Right lobe of liver (tissue), 6 donors: ENCODE measurements at regions not wholly inside any gene's neighbourhood (a gene's known extent, or its start where the extent isn't known, plus 50 kb on each side); places are given as distances from the start of the nearest gene placed in this dataset.

Experiments used
- ATAC-seq, 4 donors: fragments of 200-7000 bp; cut with Tn5 transposase; one replicate each; pipeline ENCODE4 v1.9.1; 2020; ENCODE audit warnings: mild to moderate bottlenecking in 4 of 4, moderate library complexity in 4 of 4
- DNase-seq, 3 donors: peaks; one replicate each; pipeline ENCODE4 v3.0.0-alpha.2; 2020
- H3K27ac ChIP-seq, 3 donors: fragments of 200-600 bp; one replicate each; pipeline ENCODE4 v1.8.0; 2022
- H3K27me3 ChIP-seq, 2 donors: fragments of 200-600 bp; one replicate each; pipeline ENCODE4 v1.8.0; 2022
- H3K36me3 ChIP-seq, 4 donors: fragments of 200-600 bp; sonication (generic) in 1 of 4; one replicate each; pipeline versions ENCODE4 v1.5.1 to v1.8.0; 2017 to 2022; ENCODE audit warnings: control low read depth in 1 of 4
- H3K4me1 ChIP-seq, 4 donors: fragments of 200-600 bp; sonication (generic) in 1 of 4; one replicate each; pipeline versions ENCODE4 v1.5.1 to v1.8.0; 2017 to 2022; ENCODE audit warnings: control low read depth in 1 of 4
- H3K4me3 ChIP-seq, 3 donors: fragments of 200-600 bp; one replicate each; pipeline ENCODE4 v1.8.0; 2022
- H3K9me3 ChIP-seq, 4 donors: fragments of 200-600 bp; sonication (generic) in 1 of 4; one replicate each; pipeline versions ENCODE4 v1.5.1 to v1.8.0; 2017 to 2022; ENCODE audit warnings: control low read depth in 1 of 4
- CTCF ChIP-seq, 4 donors: fragments of 200-600 bp in 3 of 4; fragments of 450-650 bp in 1 of 4; IDR thresholded peaks; one replicate each; pipeline versions ENCODE4 v1.5.1 to v1.8.0; 2016 to 2022; ENCODE audit warnings: antibody characterized with exemption in 4 of 4, mild to moderate bottlenecking in 2 of 4
- POLR2A ChIP-seq: fragments of 450-650 bp; IDR thresholded peaks from one replicate; pipeline ENCODE4 v1.6.1; 2017; ENCODE audit warnings: antibody characterized with exemption, mild to moderate bottlenecking
- WGBS: methylation state at CpG from one replicate; pipeline ENCODE4 v1.1.6; 2018; ENCODE audit warnings: low coverage, low lambda C conversion rate; ENCODE audit not compliant: insufficient coverage; ENCODE audit errors: missing lambda C conversion rate; 5-methylcytosine and 5-hydroxymethylcytosine counted together
- intact Hi-C, 2 donors: fragments of 100-400 bp; cut with DNase I; formaldehyde crosslinking; loops; one replicate each; pipeline versions ENCODE4 v1.11.2 to v1.14.1; 2022
- donor health status: DM: no; HTN: yes; CAD: no.
- donor health status: DM: no; HTN: no; CAD: no.
- donor health status: DM: no; HTN: no; CAD: no.
- donor health status: DM: no; HTN: yes; CAD: no.
- donor health status: DM: no; HTN: yes; CAD: no.

DNA sequence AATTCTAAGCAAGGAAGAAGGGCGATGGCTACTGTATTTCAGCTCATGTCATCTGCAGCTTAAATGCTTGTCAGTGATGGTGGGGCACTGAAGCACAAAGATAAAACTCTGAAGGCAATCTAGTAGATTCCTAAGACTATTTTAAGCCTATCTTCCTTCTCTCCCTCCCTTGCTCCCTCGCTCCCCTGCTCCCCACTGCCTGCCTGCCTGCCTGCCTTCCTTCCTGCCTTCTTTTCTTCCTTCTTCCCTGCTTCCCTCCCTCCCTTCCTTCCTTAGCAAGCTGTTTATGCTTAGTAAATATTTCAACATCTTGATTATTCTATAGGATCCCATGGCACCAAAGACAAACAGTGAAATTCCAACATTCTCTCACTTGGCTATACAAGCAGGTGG is 99.6 kb downstream of the OXSM start:
- Histone ChIP-seq H3K27ac (no peak overlapping the region), H3K9me3 (no peaks in the 10 kb centered on the region), H3K4me3 (no peak overlapping the region), H3K4me1 (no peaks in the 10 kb centered on the region), H3K27me3 (no peaks in the 10 kb centered on the region), H3K36me3 (no peaks in the 10 kb centered on the region)
- no peak for TF ChIP-seq POLR2A
- TF ChIP-seq CTCF (IDR thresholded peaks at IDR 0.05): no peak
- intact Hi-C loops: no loop called here
- DNase-seq: no peak
- no peak for ATAC-seq
- 61% methylated on average over 2 of the region's 2 CpGs for WGBS

DNA sequence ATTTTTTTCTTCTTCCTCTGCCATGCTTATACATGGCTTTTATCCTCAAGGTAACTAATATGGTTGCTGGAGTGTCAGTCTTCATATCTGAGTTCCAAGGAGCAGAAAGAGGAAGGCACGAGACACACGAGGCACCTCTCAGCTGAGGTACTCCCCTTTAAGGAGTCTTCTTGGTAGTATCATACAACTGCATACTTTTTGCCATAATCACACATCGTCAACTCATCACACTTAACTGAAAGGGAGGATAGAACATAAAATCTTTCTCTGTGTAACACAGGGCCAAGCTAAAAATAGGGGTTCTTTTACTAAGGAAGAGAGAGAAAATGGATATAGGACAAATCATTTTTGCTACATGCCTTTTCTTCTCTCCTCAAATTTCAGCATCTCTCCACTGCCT is 104.2 kb downstream of the OXSM start:
- ATAC-seq: no peak
- intact Hi-C loops: no loop called here
- no peak for DNase-seq
- Histone ChIP-seq H3K4me1 (no peaks in the 10 kb centered on the region), H3K36me3 (no peaks in the 10 kb centered on the region), H3K27me3 (no peaks in the 10 kb centered on the region), H3K4me3 (no peak overlapping the region), H3K27ac (no peak overlapping the region), H3K9me3 (no peaks in the 10 kb centered on the region)
- WGBS: 58% methylated on average over 3 of the region's 3 CpGs
- TF ChIP-seq CTCF (IDR thresholded peaks at IDR 0.05): no peak
- TF ChIP-seq POLR2A: no peak

DNA sequence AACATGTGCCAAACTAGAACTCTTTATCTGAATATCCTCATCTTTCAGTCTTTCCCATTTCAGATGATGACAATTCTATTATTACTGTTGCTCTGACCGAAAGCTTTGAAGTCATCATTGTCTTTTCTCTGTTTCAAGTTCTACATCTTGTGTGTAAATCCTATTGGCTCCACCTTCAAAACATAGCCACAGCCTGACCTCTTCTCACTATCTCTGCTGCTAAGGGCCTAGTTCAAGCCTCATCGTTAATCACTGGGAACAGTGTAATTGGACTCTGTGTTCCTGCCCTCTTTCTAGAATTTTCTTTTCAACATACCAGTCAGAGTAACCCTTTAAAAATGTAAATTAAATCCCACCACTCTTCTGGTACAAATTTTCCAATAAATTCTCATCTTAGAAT is 105.1 kb downstream of the OXSM start:
- Histone ChIP-seq H3K9me3 (no peaks in the 10 kb centered on the region), H3K36me3 (no peaks in the 10 kb centered on the region), H3K27ac (no peak overlapping the region), H3K4me3 (no peak overlapping the region), H3K4me1 (no peaks in the 10 kb centered on the region), H3K27me3 (no peaks in the 10 kb centered on the region)
- intact Hi-C loops: no loop called here
- ATAC-seq (no peak), DNase-seq (no peak)
- 79% methylated on average over 2 of the region's 2 CpGs for WGBS
- TF ChIP-seq CTCF (IDR thresholded peaks at IDR 0.05) (no peak), POLR2A (no peak)

DNA sequence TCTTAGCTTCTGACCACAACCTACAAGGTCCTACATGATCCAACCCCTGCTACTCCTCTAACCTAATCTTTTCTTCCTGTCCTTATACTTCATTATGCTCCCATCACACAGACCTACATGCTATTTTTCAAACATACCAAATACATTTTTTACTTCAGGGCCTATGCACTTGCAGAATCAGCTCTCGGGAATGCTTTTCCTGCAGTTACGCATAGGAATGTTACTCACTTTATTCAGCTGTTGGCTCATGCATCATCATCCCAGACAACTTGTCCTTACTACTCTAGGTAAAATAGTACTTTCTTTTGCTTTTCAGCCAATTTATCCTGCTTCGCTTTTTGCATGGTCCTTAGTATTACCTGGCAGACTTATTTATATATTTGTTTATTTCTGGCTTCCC is 105.6 kb downstream of the OXSM start:
- no peaks in the 10 kb centered on the region for H3K36me3 ChIP-seq
- no peak overlapping the region for H3K4me3 ChIP-seq
- DNase-seq: no peak
- intact Hi-C loops: no loop called here
- 76% methylated on average over 3 of the region's 3 CpGs for WGBS
- no peaks in the 10 kb centered on the region for H3K9me3 ChIP-seq
- no peaks in the 10 kb centered on the region for H3K27me3 ChIP-seq
- H3K27ac ChIP-seq: no peak overlapping the region
- no peaks in the 10 kb centered on the region for H3K4me1 ChIP-seq
- no peak for ATAC-seq
- TF ChIP-seq CTCF (IDR thresholded peaks at IDR 0.05) (no peak), POLR2A (no peak)

- intact Hi-C loops: no loop called here
- ATAC-seq (no peak), DNase-seq (no peak)
- H3K9me3 ChIP-seq: no peaks in the 10 kb centered on the region
- H3K27me3 ChIP-seq: no peaks in the 10 kb centered on the region
- no peaks in the 10 kb centered on the region for H3K4me1 ChIP-seq
- H3K4me3 ChIP-seq: no peak overlapping the region
- H3K27ac ChIP-seq: no peak overlapping the region
- peak in 3 of 4 donors; percentile 5 to 24 (median 5) for TF ChIP-seq CTCF (IDR thresholded peaks at IDR 0.05)
- TF ChIP-seq POLR2A: no peak
- 44% methylated on average over 5 of the region's 6 CpGs for WGBS
- H3K36me3 ChIP-seq: no peaks in the 10 kb centered on the region
Observed at GRCh38 chr3:25897019-25897418, 107.1 kb downstream of the OXSM start.
